ENCODE measurements at regions not wholly inside any gene's neighbourhood (a gene's known extent, or its start where the extent isn't known, plus 50 kb on each side); places are given as distances from the start of the nearest gene placed in this dataset.

GRCh38 chr20:23253524-23253923 lies 97.1 kb upstream of the NXT1 start:
- DNase-seq (ENCODE audit: low spot score), result no peak

- DNase-seq (ENCODE audit: low spot score), result no peak
Measured at GRCh38 chr20:23251779-23252178, 98.8 kb upstream of the NXT1 start.

- no peak for DNase-seq (ENCODE audit: low spot score)
Measured at GRCh38 chr20:23249541-23249940, 101.0 kb upstream of the NXT1 start.

- no peak for DNase-seq (ENCODE audit: low spot score)
Measured at GRCh38 chr20:23248461-23248882, 102.1 kb upstream of the NXT1 start.

- DNase-seq (ENCODE audit: low spot score), result no peak
Measured at GRCh38 chr20:23246717-23247664, 103.6 kb upstream of the NXT1 start.

- no peak for DNase-seq (ENCODE audit: low spot score)
Measured at GRCh38 chr20:23245553-23246181, 104.9 kb upstream of the NXT1 start.

GRCh38 chr20:23244916-23245552 lies 105.6 kb upstream of the NXT1 start:
- DNase-seq (ENCODE audit: low spot score), result no peak

GRCh38 chr20:23244156-23244915 lies 106.3 kb upstream of the NXT1 start:
- no peak for DNase-seq (ENCODE audit: low spot score)

GRCh38 chr20:23243791-23244155 lies 106.8 kb upstream of the NXT1 start:
- DNase-seq (ENCODE audit: low spot score), result no peak

- no peak for DNase-seq (ENCODE audit: low spot score)
Measured at GRCh38 chr20:23242556-23243180, 107.9 kb upstream of the NXT1 start.

GRCh38 chr20:23242104-23242503 lies 108.5 kb upstream of the NXT1 start:
- DNase-seq (ENCODE audit: low spot score), result no peak

- DNase-seq (ENCODE audit: low spot score), result no peak
Measured at GRCh38 chr20:23241416-23241815, 109.2 kb upstream of the NXT1 start.

GRCh38 chr20:23240519-23240918 lies 110.1 kb upstream of the NXT1 start:
- DNase-seq (ENCODE audit: low spot score), result no peak

- no peak for DNase-seq (ENCODE audit: low spot score)
Measured at GRCh38 chr20:23237201-23237600, 113.4 kb upstream of the NXT1 start.

- peak; percentile 40 for DNase-seq (ENCODE audit: low spot score)
Measured at GRCh38 chr20:23235173-23236027, 115.2 kb upstream of the NXT1 start.

- no peak for DNase-seq (ENCODE audit: low spot score)
Measured at GRCh38 chr20:23234311-23235078, 116.1 kb upstream of the NXT1 start.

GRCh38 chr20:23233341-23233740 lies 117.2 kb upstream of the NXT1 start:
- DNase-seq (ENCODE audit: low spot score), result no peak

GRCh38 chr20:23232679-23233308 lies 117.8 kb upstream of the NXT1 start:
- DNase-seq (ENCODE audit: low spot score), result no peak

GRCh38 chr20:23232219-23232581 lies 118.4 kb upstream of the NXT1 start:
- no peak for DNase-seq (ENCODE audit: low spot score)
